ENCODE measurements at regions not wholly inside any gene's neighbourhood (a gene's known extent, or its start where the extent isn't known, plus 50 kb on each side); places are given as distances from the start of the nearest gene placed in this dataset.

DNA sequence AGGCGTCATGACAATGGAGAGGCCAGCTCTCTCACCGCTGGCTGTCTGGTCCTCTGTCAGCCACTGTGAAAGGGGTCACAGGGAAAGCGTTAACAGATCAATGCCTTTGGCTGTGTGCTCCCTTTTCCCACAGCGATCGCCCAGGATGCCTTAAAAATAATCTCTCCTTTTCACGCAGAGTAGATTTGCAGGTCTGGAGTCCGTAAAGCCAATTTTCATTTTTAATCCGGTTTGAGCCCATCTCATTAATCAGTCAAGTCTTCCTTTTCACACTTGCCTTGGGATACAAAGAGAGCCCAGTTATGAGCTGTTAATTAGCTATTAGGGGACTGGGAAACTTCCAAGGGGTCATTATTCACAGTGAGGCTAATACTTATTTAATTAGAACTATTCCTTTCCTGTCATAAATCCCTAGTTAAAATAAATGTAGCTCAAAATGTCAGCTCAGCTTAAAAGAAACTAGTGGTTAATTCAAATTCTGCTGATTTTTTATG is 104.3 kb upstream of the RASGRP1 start:
- TF ChIP-seq, protein P1, sequence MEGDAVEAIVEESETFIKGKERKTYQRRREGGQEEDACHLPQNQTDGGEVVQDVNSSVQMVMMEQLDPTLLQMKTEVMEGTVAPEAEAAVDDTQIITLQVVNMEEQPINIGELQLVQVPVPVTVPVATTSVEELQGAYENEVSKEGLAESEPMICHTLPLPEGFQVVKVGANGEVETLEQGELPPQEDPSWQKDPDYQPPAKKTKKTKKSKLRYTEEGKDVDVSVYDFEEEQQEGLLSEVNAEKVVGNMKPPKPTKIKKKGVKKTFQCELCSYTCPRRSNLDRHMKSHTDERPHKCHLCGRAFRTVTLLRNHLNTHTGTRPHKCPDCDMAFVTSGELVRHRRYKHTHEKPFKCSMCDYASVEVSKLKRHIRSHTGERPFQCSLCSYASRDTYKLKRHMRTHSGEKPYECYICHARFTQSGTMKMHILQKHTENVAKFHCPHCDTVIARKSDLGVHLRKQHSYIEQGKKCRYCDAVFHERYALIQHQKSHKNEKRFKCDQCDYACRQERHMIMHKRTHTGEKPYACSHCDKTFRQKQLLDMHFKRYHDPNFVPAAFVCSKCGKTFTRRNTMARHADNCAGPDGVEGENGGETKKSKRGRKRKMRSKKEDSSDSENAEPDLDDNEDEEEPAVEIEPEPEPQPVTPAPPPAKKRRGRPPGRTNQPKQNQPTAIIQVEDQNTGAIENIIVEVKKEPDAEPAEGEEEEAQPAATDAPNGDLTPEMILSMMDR (IDR thresholded peaks at IDR 0.05; ENCODE audit: insufficient read depth, missing control alignments) = no peak
- no peak for DNase-seq (ENCODE audit: insufficient read length, low spot score)
- FAIRE-seq = peak; percentile 16

DNA sequence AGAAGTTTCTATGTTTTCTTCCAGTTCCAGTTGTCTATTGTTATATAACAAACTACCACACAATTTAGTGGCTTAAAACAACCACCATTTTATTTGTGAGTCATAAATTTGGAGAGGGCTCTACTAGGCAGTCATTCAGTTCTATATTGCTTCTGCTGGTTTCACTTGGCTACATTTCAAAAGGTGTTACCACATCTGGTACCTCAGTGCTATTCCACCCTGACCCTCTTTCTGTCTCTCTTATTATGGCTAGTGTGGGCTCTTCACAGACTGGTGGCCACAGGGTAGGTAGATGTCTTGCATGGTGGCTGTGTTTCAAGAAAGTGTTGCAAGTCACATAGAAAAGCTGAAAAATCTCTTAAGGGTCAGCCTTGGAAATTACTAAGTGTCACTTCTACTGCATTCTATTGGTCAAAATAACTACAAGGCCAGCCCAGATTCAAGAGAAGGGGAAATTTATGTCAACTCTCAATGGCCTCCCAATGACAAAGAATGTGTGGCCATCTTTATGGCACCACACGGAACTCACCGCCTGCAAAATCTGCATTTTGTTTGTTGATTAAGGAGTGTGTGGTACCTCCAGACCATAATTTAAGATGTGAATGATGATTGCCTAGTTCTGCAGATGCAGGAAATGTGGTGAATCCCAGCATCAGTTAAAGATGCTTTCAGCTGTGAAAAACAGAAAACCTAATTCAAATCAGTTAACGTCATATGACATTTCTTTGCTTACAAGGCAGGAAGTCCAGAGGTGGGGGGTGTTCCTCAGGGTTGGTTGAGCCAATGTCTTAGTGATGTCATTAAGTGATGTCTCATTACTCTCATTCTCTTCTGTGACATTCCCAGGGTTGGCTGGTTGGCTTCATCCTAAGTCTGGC is 105.8 kb upstream of the RASGRP1 start:
- TF ChIP-seq, protein P1 (IDR thresholded peaks at IDR 0.05; ENCODE audit: insufficient read depth, missing control alignments) = no peak
- no peak for DNase-seq (ENCODE audit: insufficient read length, low spot score)
- FAIRE-seq = no peak

DNA sequence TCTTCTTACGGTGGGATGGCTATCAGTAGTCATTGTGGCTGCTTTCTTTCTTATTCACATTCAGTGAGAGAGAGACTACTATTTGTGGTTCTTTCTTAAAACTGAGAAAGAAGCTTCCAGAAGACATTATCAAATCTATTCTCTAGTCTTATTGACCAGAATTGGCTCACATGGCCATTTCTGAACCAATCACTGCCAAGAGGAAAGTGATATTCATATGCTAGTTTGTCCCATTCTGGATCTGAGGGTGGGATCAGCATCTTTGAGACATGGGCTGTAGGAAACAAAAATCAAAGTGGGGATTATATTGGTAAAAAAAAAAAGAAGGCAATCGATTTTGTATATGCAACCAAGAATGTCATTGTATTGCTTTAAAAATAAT is 106.4 kb upstream of the RASGRP1 start:
- no peak for DNase-seq (ENCODE audit: insufficient read length, low spot score)
- TF ChIP-seq, protein P1 (IDR thresholded peaks at IDR 0.05; ENCODE audit: insufficient read depth, missing control alignments) = no peak
- no peak for FAIRE-seq

DNA sequence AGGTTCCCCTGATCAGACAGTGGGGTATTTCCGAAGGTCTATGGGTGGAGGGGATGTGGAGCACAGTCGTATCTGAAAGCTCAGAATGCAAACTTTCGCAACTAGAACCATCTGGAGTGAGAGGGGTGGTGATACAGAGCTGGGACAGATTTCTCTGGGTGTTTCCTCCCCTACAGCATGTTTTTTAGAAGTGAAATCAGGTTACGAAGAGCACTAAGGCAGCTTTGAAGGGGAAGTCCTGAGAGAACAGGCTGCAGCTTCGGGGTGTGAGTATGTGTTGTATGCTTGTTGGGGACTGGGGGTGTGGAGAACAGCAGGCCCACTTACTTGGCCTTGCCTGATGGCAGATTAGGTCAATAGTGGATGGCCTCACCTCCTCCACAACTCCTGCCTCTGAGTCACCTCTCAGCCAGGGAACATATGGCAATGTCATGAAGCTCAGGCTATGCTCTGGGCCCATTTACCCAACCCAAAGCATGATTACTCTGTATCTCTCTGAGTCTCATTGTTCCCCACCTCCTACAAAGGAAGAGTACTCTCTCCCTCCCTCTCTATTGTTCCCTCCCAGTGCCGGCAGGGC is 107.2 kb upstream of the RASGRP1 start:
- no peak for FAIRE-seq
- TF ChIP-seq, protein P1 (IDR thresholded peaks at IDR 0.05; ENCODE audit: insufficient read depth, missing control alignments) = no peak
- no peak for DNase-seq (ENCODE audit: insufficient read length, low spot score)

DNA sequence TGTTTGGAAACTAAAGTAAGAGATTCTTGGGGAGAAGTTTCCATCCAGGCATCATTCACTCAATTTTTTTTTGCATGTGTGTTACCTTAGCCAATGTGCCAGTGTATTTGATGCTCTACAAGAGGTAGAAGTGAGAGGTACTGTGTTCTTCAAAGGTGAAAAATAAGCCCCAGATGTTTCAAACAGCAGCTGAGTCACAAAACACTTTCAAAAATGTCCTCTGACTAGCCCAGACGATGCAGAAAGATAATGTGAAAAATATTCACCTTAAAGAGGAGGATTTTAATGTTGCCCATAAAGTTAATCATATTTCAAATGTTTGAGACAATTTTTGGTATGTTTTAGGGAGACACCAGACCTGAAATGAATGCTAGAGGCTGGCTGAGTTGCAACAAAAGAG is 107.7 kb upstream of the RASGRP1 start:
- no peak for FAIRE-seq
- TF ChIP-seq, protein P1 (IDR thresholded peaks at IDR 0.05; ENCODE audit: insufficient read depth, missing control alignments) = no peak
- no peak for DNase-seq (ENCODE audit: insufficient read length, low spot score)

DNA sequence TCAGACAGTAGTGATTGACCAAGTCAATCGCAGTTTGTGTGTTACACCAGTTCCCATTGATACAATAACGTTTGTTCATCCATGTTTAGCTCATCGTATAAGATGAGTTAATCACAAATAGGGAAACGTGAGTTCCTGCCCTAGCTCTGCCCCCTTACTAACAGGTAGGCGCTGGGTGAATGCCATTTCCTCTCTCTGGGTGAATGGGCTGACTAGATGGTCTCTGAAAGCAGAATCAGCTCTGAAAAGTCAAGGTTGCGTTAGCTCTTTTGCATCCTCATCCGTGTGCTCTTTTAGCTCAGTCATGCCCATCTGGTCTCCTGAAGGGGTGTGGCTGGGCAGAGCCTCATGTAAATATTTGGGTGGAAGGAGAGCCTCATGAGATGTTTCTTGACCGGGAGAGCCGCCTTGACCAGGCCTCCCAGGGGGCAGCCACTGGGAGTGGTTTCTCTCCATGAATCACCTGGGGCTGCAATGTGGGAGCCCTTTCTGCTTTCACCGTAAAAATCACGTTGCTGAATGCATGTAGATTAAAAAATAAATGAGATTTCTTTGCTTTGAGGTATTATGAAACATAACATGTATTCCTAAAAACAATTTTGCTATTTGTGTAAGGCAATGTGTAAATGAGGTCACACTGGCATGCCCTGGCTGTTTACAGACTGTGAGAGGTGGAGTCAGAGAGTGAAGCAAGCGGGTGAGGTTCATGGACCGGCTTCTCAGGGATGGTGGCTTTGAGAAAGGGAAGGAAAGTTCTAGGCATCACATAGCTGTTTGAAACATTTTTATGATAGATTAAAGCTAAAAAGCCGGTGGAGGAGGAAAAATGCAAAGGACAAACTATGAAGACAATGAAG is 108.4 kb upstream of the RASGRP1 start:
- TF ChIP-seq, protein P1 (IDR thresholded peaks at IDR 0.05; ENCODE audit: insufficient read depth, missing control alignments) = no peak
- DNase-seq (ENCODE audit: insufficient read length, low spot score) = no peak
- FAIRE-seq = no peak

Measured in D721Med (cell line).